ENCODE measurements at regions not wholly inside any gene's neighbourhood (a gene's known extent, or its start where the extent isn't known, plus 50 kb on each side); places are given as distances from the start of the nearest gene placed in this dataset.

GRCh38 chr18:56333839-56334238 is 304.6 kb downstream of the TXNL1 start:
- no peaks in the 10 kb centered on the region for H3K27me3 ChIP-seq (ENCODE audit: insufficient read depth, low read depth, severe bottlenecking)
- no peak overlapping the region for H3K4me3 ChIP-seq (ENCODE audit: low read depth, low read length)
- H3K27ac ChIP-seq: no peak overlapping the region
- TF ChIP-seq CTCF (IDR thresholded peaks at IDR 0.05; ENCODE audit: low read depth, low read length): no peak
- no peak for DNase-seq
- H3K9me3 ChIP-seq (ENCODE audit: severe bottlenecking): no peaks in the 10 kb centered on the region
- no peaks in the 10 kb centered on the region for H3K36me3 ChIP-seq

- TF ChIP-seq CTCF (IDR thresholded peaks at IDR 0.05; ENCODE audit: low read depth, low read length): no peak
- no peak for DNase-seq
- no peaks in the 10 kb centered on the region for H3K36me3 ChIP-seq
- H3K27ac ChIP-seq: no peak overlapping the region
- no peaks in the 10 kb centered on the region for H3K9me3 ChIP-seq (ENCODE audit: severe bottlenecking)
- H3K4me3 ChIP-seq (ENCODE audit: low read depth, low read length): no peak overlapping the region
- no peaks in the 10 kb centered on the region for H3K27me3 ChIP-seq (ENCODE audit: insufficient read depth, low read depth, severe bottlenecking)
Measured at GRCh38 chr18:56333146-56333545, 305.2 kb downstream of the TXNL1 start.

GRCh38 chr18:56332371-56332770 is 306.0 kb downstream of the TXNL1 start:
- DNase-seq: no peak
- TF ChIP-seq CTCF (IDR thresholded peaks at IDR 0.05; ENCODE audit: low read depth, low read length): no peak
- Histone ChIP-seq H3K27ac (no peak overlapping the region), H3K27me3 (ENCODE audit: insufficient read depth, low read depth, severe bottlenecking) (no peaks in the 10 kb centered on the region), H3K9me3 (ENCODE audit: severe bottlenecking) (no peaks in the 10 kb centered on the region), H3K4me3 (ENCODE audit: low read depth, low read length) (no peak overlapping the region), H3K36me3 (no peaks in the 10 kb centered on the region)

- DNase-seq: no peak
- Histone ChIP-seq H3K27ac (no peak overlapping the region), H3K27me3 (ENCODE audit: insufficient read depth, low read depth, severe bottlenecking) (no peaks in the 10 kb centered on the region), H3K36me3 (no peaks in the 10 kb centered on the region), H3K4me3 (ENCODE audit: low read depth, low read length) (no peak overlapping the region), H3K9me3 (ENCODE audit: severe bottlenecking) (no peaks in the 10 kb centered on the region)
- TF ChIP-seq CTCF (IDR thresholded peaks at IDR 0.05; ENCODE audit: low read depth, low read length): no peak
Measured at GRCh38 chr18:56330366-56331110, 307.9 kb downstream of the TXNL1 start.

- no peak for DNase-seq
- no peak for TF ChIP-seq CTCF (IDR thresholded peaks at IDR 0.05; ENCODE audit: low read depth, low read length)
- no peaks in the 10 kb centered on the region for H3K36me3 ChIP-seq
- H3K9me3 ChIP-seq (ENCODE audit: severe bottlenecking): no peaks in the 10 kb centered on the region
- no peaks in the 10 kb centered on the region for H3K27me3 ChIP-seq (ENCODE audit: insufficient read depth, low read depth, severe bottlenecking)
- no peak overlapping the region for H3K4me3 ChIP-seq (ENCODE audit: low read depth, low read length)
- H3K27ac ChIP-seq: no peak overlapping the region
Measured at GRCh38 chr18:56329536-56329935, 308.9 kb downstream of the TXNL1 start.
